H9 (cell line): ENCODE measurements at regions not wholly inside any gene's neighbourhood (a gene's known extent, or its start where the extent isn't known, plus 50 kb on each side); places are given as distances from the start of the nearest gene placed in this dataset.

Experiments
- DNase-seq: peaks from one replicate; pipeline ENCODE4 v3.0.0-alpha.2; 2017
- H2AFZ ChIP-seq: one replicate; pipeline ENCODE4 v1.6.1; 2013; ENCODE audit warnings: mild to moderate bottlenecking, low read length, control low read depth, moderate library complexity
- H2AK5ac ChIP-seq: 2 replicates; pipeline ENCODE4 v1.6.1; 2013; ENCODE audit warnings: low read length, control low read depth, mixed read lengths; ENCODE audit not compliant: insufficient read length
- H2BK120ac ChIP-seq: one replicate; pipeline ENCODE4 v1.6.1; 2013; ENCODE audit warnings: low read depth, mild to moderate bottlenecking, low read length, control low read depth, inconsistent platforms; ENCODE audit not compliant: poor library complexity, severe bottlenecking
- H2BK12ac ChIP-seq: 2 replicates; pipeline ENCODE4 v1.6.1; 2013; ENCODE audit warnings: low read length, control low read depth, mixed read lengths, low read depth; ENCODE audit not compliant: insufficient read length
- H2BK15ac ChIP-seq: 2 replicates; pipeline ENCODE4 v1.6.1; 2013; ENCODE audit warnings: low read depth, low read length, control low read depth
- H2BK20ac ChIP-seq: one replicate; pipeline ENCODE4 v1.6.1; 2013; ENCODE audit warnings: low read depth, mild to moderate bottlenecking, low read length, control low read depth, inconsistent platforms; ENCODE audit not compliant: poor library complexity, severe bottlenecking
- H2BK5ac ChIP-seq: 2 replicates; pipeline ENCODE4 v1.6.1; 2013; ENCODE audit warnings: low read length, control low read depth, mixed read lengths; ENCODE audit not compliant: insufficient read length
- H3K14ac ChIP-seq: 2 replicates; pipeline ENCODE4 v1.6.1; 2013; ENCODE audit warnings: low read length, control low read depth; ENCODE audit not compliant: insufficient read depth
- H3K18ac ChIP-seq: 2 replicates; pipeline ENCODE4 v1.6.1; 2013; ENCODE audit warnings: low read depth, mild to moderate bottlenecking, mixed read lengths, low read length, control low read depth; ENCODE audit not compliant: insufficient read length
- H3K23ac ChIP-seq: 2 replicates; pipeline ENCODE4 v1.6.1; 2013; ENCODE audit warnings: low read length, control low read depth, mixed read lengths, low read depth; ENCODE audit not compliant: insufficient read length
- H3K23me2 ChIP-seq: 2 replicates; pipeline ENCODE4 v1.6.1; 2013; ENCODE audit warnings: low read depth, mild to moderate bottlenecking, mixed read lengths, low read length, control low read depth; ENCODE audit not compliant: insufficient read length, poor library complexity, severe bottlenecking
- H3K27ac ChIP-seq: 2 replicates; pipeline ENCODE4 v1.5.1; 2013; ENCODE audit warnings: low read length, control low read depth, mixed read lengths, low read depth; ENCODE audit not compliant: insufficient read length
- H3K27me3 ChIP-seq: 2 replicates; pipeline ENCODE4 v1.6.1; 2013; ENCODE audit warnings: low read length, control low read depth, inconsistent platforms; ENCODE audit not compliant: insufficient read depth
- H3K4ac ChIP-seq: 2 replicates; pipeline ENCODE4 v1.6.1; 2013; ENCODE audit warnings: low read depth, mild to moderate bottlenecking, control low read depth, inconsistent platforms, low read length, moderate library complexity
- H3K4me1 ChIP-seq: 2 replicates; pipeline ENCODE4 v1.6.1; 2013; ENCODE audit warnings: low read length, control low read depth, inconsistent platforms; ENCODE audit not compliant: insufficient read depth
- H3K4me2 ChIP-seq: 2 replicates; pipeline ENCODE4 v1.6.1; 2013; ENCODE audit warnings: low read length, control low read depth, mixed read lengths; ENCODE audit not compliant: insufficient read length, insufficient read depth
- H3K56ac ChIP-seq: 2 replicates; pipeline ENCODE4 v1.6.1; 2013; ENCODE audit warnings: low read depth, mild to moderate bottlenecking, mixed read lengths, low read length, control low read depth; ENCODE audit not compliant: insufficient read length
- H3K79me1 ChIP-seq: 2 replicates; pipeline ENCODE4 v1.6.1; 2013; ENCODE audit warnings: low read depth, mild to moderate bottlenecking, moderate library complexity, low read length, control low read depth, inconsistent platforms; ENCODE audit not compliant: insufficient read depth, poor library complexity, severe bottlenecking
- H3K79me2 ChIP-seq: 2 replicates; pipeline ENCODE4 v1.6.1; 2013; ENCODE audit warnings: low read length, control low read depth, inconsistent platforms; ENCODE audit not compliant: insufficient read depth
- H3K9ac ChIP-seq: 2 replicates; pipeline ENCODE4 v1.6.1; 2013; ENCODE audit warnings: low read length, control low read depth, mixed read lengths; ENCODE audit not compliant: insufficient read length; ENCODE audit errors: extremely low read depth
- H3K9me3 ChIP-seq: one replicate; pipeline ENCODE4 v1.6.1; 2013; ENCODE audit warnings: low read depth, low read length, inconsistent platforms; ENCODE audit not compliant: control insufficient read depth
- H3T11ph ChIP-seq: one replicate; pipeline ENCODE4 v1.6.1; 2013; ENCODE audit warnings: mild to moderate bottlenecking, low read length, control low read depth, inconsistent platforms
- H4K20me1 ChIP-seq: one replicate; pipeline ENCODE4 v1.6.1; 2013; ENCODE audit not compliant: control insufficient read depth, insufficient read length, insufficient read depth
- H4K5ac ChIP-seq: 2 replicates; pipeline ENCODE4 v1.6.1; 2013; ENCODE audit warnings: low read depth, mild to moderate bottlenecking, mixed read lengths, low read length, control low read depth; ENCODE audit not compliant: insufficient read length
- H4K8ac ChIP-seq: replicated peaks from 2 replicates; pipeline ENCODE4 v1.6.1; 2013; ENCODE audit warnings: low read length, control low read depth, mixed read lengths, low read depth; ENCODE audit not compliant: insufficient read length
- H4K91ac ChIP-seq: 2 replicates; pipeline ENCODE4 v1.6.1; 2013; ENCODE audit warnings: low read depth, mild to moderate bottlenecking, moderate library complexity, mixed read lengths, low read length, control low read depth; ENCODE audit not compliant: insufficient read length
- H3K27ac Mint-ChIP-seq, 3 experiments: 2 replicates in 2 of 3; 3 replicates in 1 of 3; pipeline ENCODE4 v1.8.0; 2020 to 2021; ENCODE audit warnings: mixed read lengths in 3 of 3, mild to moderate bottlenecking in 1 of 3, moderate library complexity in 1 of 3
- H3K27me3 Mint-ChIP-seq: 2 replicates; pipeline ENCODE4 v1.8.0; 2021; ENCODE audit warnings: low read depth, mild to moderate bottlenecking, moderate library complexity, mixed read lengths
- H3K36me3 Mint-ChIP-seq, 3 experiments: 2 replicates in 2 of 3; 3 replicates in 1 of 3; pipeline ENCODE4 v1.8.0; 2020 to 2021; ENCODE audit warnings: low read depth in 3 of 3, mixed read lengths in 3 of 3; ENCODE audit not compliant: insufficient read depth in 1 of 3
- H3K4me1 Mint-ChIP-seq, 2 experiments: 2 replicates each; pipeline ENCODE4 v1.8.0; 2020; ENCODE audit warnings: mixed read lengths in 2 of 2
- H3K4me3 Mint-ChIP-seq, 2 experiments: 2 replicates in 1 of 2; 3 replicates in 1 of 2; pipeline ENCODE4 v1.8.0; 2020 to 2021; ENCODE audit warnings: mild to moderate bottlenecking in 2 of 2, mixed read lengths in 2 of 2, moderate library complexity in 1 of 2
- H3K9me3 Mint-ChIP-seq, 2 experiments: 2 replicates in 1 of 2; 3 replicates in 1 of 2; pipeline ENCODE4 v1.8.0; 2020; ENCODE audit warnings: mild to moderate bottlenecking in 2 of 2, mixed read lengths in 2 of 2, moderate library complexity in 1 of 2
- WGBS: extraction: QIAGEN DNeasy Blood & Tissue Kit; methylation state at CpG from one replicate; pipeline ENCODE4 v1.1.7; 2013; ENCODE audit warnings: missing lambda C conversion rate, low lambda C conversion rate, mixed read lengths; ENCODE audit not compliant: insufficient read length; ENCODE audit errors: extremely low coverage; 5-methylcytosine and 5-hydroxymethylcytosine counted together
- TF ChIP-seq, protein P1 (sequence below): fragments of 200-600 bp; sonication (generic); conservative IDR thresholded peaks from 3 replicates; pipeline ENCODE4 v1.8.0; 2021; ENCODE audit warnings: antibody characterized with exemption, mild to moderate bottlenecking

DNA sequence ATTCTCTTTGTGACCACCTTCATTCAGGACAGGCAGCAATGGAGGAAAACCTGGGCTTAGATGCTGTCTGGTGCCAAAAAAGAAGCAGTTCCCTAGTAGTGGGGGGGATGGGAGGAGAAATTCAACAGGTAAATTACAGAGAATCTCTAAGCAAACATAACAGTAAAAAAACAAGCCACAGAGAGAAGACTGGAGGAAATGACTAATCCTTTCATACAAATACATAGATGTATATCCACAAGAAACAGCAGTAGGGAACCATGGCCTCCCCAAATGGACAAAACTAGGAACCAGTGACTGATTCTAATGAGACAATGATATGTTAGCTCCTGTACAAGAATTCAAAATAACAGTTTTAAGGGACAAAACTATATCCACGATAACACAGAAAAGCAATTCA is 513.0 kb downstream of the NAV3 start:
- H3K18ac ChIP-seq = no peak overlapping the region
- no peak overlapping the region for H4K91ac ChIP-seq
- no peak overlapping the region for H3K4me3 Mint-ChIP-seq
- no peak overlapping the region for H4K8ac ChIP-seq
- H2BK5ac ChIP-seq = no peak overlapping the region
- peaks cover 5 to 7% of the 10 kb centered on the region in 2 experiments; a peak in 4 of 5 replicates for H3K9me3 Mint-ChIP-seq
- H3K79me2 ChIP-seq = no peaks in the 10 kb centered on the region
- no peak overlapping the region for H2AFZ ChIP-seq
- H2AK5ac ChIP-seq = no peak overlapping the region
- H3K4me2 ChIP-seq = no peak overlapping the region
- no peaks in the 10 kb centered on the region for H3K27me3 Mint-ChIP-seq
- no peaks in the 10 kb centered on the region for H3K4me1 Mint-ChIP-seq
- no peak overlapping the region for H2BK12ac ChIP-seq
- no peaks in the 10 kb centered on the region for H3K23me2 ChIP-seq
- H3K27ac Mint-ChIP-seq = no peak overlapping the region
- no peak overlapping the region for H3K23ac ChIP-seq
- H3K27me3 ChIP-seq = no peaks in the 10 kb centered on the region
- no peaks in the 10 kb centered on the region for H3K79me1 ChIP-seq
- no peak overlapping the region for H4K5ac ChIP-seq
- H3K9me3 ChIP-seq = no peaks in the 10 kb centered on the region
- H2BK20ac ChIP-seq = no peak overlapping the region
- no peak overlapping the region for H3T11ph ChIP-seq
- H3K9ac ChIP-seq = no peak overlapping the region
- H3K36me3 Mint-ChIP-seq = peaks cover 0 to 8% (median 0%) of the 10 kb centered on the region in 3 experiments; a peak in 3 of 7 replicates
- no peak overlapping the region for H2BK120ac ChIP-seq
- no peak overlapping the region for H2BK15ac ChIP-seq
- DNase-seq = no peak
- H3K27ac ChIP-seq = no peak overlapping the region
- no peak overlapping the region for H3K4ac ChIP-seq
- WGBS = no CpG with 5 or more reads among the region's 1 CpG
- no peaks in the 10 kb centered on the region for H4K20me1 ChIP-seq
- TF ChIP-seq, protein P1, sequence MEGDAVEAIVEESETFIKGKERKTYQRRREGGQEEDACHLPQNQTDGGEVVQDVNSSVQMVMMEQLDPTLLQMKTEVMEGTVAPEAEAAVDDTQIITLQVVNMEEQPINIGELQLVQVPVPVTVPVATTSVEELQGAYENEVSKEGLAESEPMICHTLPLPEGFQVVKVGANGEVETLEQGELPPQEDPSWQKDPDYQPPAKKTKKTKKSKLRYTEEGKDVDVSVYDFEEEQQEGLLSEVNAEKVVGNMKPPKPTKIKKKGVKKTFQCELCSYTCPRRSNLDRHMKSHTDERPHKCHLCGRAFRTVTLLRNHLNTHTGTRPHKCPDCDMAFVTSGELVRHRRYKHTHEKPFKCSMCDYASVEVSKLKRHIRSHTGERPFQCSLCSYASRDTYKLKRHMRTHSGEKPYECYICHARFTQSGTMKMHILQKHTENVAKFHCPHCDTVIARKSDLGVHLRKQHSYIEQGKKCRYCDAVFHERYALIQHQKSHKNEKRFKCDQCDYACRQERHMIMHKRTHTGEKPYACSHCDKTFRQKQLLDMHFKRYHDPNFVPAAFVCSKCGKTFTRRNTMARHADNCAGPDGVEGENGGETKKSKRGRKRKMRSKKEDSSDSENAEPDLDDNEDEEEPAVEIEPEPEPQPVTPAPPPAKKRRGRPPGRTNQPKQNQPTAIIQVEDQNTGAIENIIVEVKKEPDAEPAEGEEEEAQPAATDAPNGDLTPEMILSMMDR = no peak
- H3K56ac ChIP-seq = no peak overlapping the region
- no peak overlapping the region for H3K14ac ChIP-seq
- H3K4me1 ChIP-seq = no peaks in the 10 kb centered on the region
